SK-N-SH (cell line): ENCODE measurements at regions not wholly inside any gene's neighbourhood (a gene's known extent, or its start where the extent isn't known, plus 50 kb on each side); places are given as distances from the start of the nearest gene placed in this dataset.

ENCODE experiments used
- CTCF ChIA-PET: fragments of 300-600, 350-600 bp; formaldehyde crosslinking; extraction: SDS; loops from one replicate; lab custom pipeline; 2021; lab: Yijun Ruan, JAX
- POLR2A ChIA-PET: fragments of 350-600 bp; sonication (Branson Sonifier 250); formaldehyde crosslinking; extraction: SDS; loops from one replicate; lab custom pipeline; 2020; ENCODE audit warnings: antibody characterized with exemption, inconsistent platforms; lab: Yijun Ruan, JAX
- DNase-seq: peaks from one replicate; pipeline ENCODE4 v3.0.0; 2012
- H2AFZ ChIP-seq: fragments of 200-600 bp; sonication (generic); 2 replicates; pipeline ENCODE4 v1.8.1; 2016; ENCODE audit warnings: antibody characterized with exemption, mild to moderate bottlenecking, low read depth
- H3F3A ChIP-seq: fragments of 200-600 bp; sonication (generic); replicated peaks from 2 replicates; pipeline ENCODE3; 2016; ENCODE audit warnings: antibody characterized with exemption, mild to moderate bottlenecking; ENCODE audit not compliant: insufficient read depth
- H3K27ac ChIP-seq, 2 experiments: fragments of 200-500 bp in 1 of 2; fragments of 200-600 bp in 1 of 2; sonication (Bioruptor generic) in 1 of 2; sonication (generic), shearing (Covaris generic) in 1 of 2; 2 replicates each; pipeline versions ENCODE4 v1.5.1 to v1.6.1; 2014 to 2016; ENCODE audit warnings: low read depth in 2 of 2, inconsistent platforms in 1 of 2, low read length in 1 of 2, mild to moderate bottlenecking in 1 of 2, mixed read lengths in 1 of 2
- H3K27me3 ChIP-seq: fragments of 200-600 bp; sonication (generic), shearing (Covaris generic); 2 replicates; pipeline ENCODE4 v1.6.1; 2016; ENCODE audit warnings: mixed run types; ENCODE audit not compliant: insufficient read depth
- H3K36me3 ChIP-seq, 2 experiments: fragments of 200-500 bp in 1 of 2; fragments of 200-600 bp in 1 of 2; sonication (Bioruptor generic) in 1 of 2; sonication (generic) in 1 of 2; replicated peaks in 1 of 2; 2 replicates each; pipeline versions ENCODE3 to v1.5.1; 2014 to 2016; ENCODE audit warnings: low read length in 1 of 2, mild to moderate bottlenecking in 1 of 2; ENCODE audit not compliant: insufficient read depth in 2 of 2, control insufficient read depth in 1 of 2
- H3K4me1 ChIP-seq, 2 experiments: fragments of 200-500 bp in 1 of 2; fragments of 200-600 bp in 1 of 2; sonication (Bioruptor generic) in 1 of 2; sonication (generic), shearing (Covaris generic) in 1 of 2; 2 replicates each; pipeline versions ENCODE4 v1.5.1 to v1.6.1; 2014 to 2016; ENCODE audit warnings: low read depth in 1 of 2, low read length in 1 of 2, mixed run types in 1 of 2; ENCODE audit not compliant: insufficient read depth in 2 of 2, control insufficient read depth in 1 of 2
- H3K4me2 ChIP-seq: fragments of 200-600 bp; sonication (generic), shearing (Covaris generic); 2 replicates; pipeline ENCODE4 v1.6.1; 2017; ENCODE audit warnings: mixed run types
- H3K4me3 ChIP-seq, 2 experiments: fragments of 200-500 bp in 1 of 2; fragments of 200-600 bp in 1 of 2; sonication (Bioruptor generic) in 1 of 2; sonication (generic), shearing (Covaris generic) in 1 of 2; 2 replicates each; pipeline versions ENCODE4 v1.5.1 to v1.8.1; 2014 to 2016; ENCODE audit warnings: low read depth in 2 of 2, inconsistent platforms in 1 of 2, low read length in 1 of 2, mild to moderate bottlenecking in 1 of 2, mixed read lengths in 1 of 2, moderate library complexity in 1 of 2
- H3K79me2 ChIP-seq: fragments of 200-600 bp; sonication (generic); 2 replicates; pipeline ENCODE4 v1.8.1; 2017; ENCODE audit warnings: mild to moderate bottlenecking; ENCODE audit not compliant: insufficient read depth
- H3K9ac ChIP-seq: fragments of 200-600 bp; sonication (generic); 2 replicates; pipeline ENCODE4 v1.6.1; 2017; ENCODE audit warnings: mixed run types
- H3K9me2 ChIP-seq: fragments of 200-600 bp; sonication (generic); 2 replicates; pipeline ENCODE4 v1.6.1; 2017; ENCODE audit warnings: mixed run types
- H3K9me3 ChIP-seq: fragments of 200-600 bp; sonication (generic); 2 replicates; pipeline ENCODE4 v1.6.1; 2017; ENCODE audit warnings: mixed run types, mild to moderate bottlenecking, moderate library complexity
- H4K20me1 ChIP-seq: fragments of 200-600 bp; sonication (generic); 2 replicates; pipeline ENCODE4 v1.6.1; 2017; ENCODE audit warnings: mild to moderate bottlenecking, mixed run types; ENCODE audit not compliant: insufficient read depth
- CHD2 ChIP-seq: fragments of 150-350 bp; IDR thresholded peaks from 2 replicates; pipeline ENCODE4 v1.6.1; 2018; ENCODE audit warnings: low read length; ENCODE audit not compliant: partially characterized antibody
- EZH2phosphoT487 ChIP-seq: fragments of 200-600 bp; sonication (generic); IDR thresholded peaks from 2 replicates; pipeline ENCODE4 v1.6.1; 2017; ENCODE audit warnings: low read depth, mixed run types, mild to moderate bottlenecking, antibody characterized with exemption, moderate library complexity, borderline replicate concordance
- FOXJ3 ChIP-seq: sonication (generic); formaldehyde crosslinking; IDR thresholded peaks from 2 replicates; pipeline ENCODE4 v1.5.1; 2020; ENCODE audit warnings: mild to moderate bottlenecking, missing genetic modification reagents
- FOXM1 ChIP-seq: IDR thresholded peaks from 2 replicates; pipeline ENCODE4 v1.4.0; 2012; ENCODE audit warnings: low read depth, mild to moderate bottlenecking
- GABPA ChIP-seq: IDR thresholded peaks from 2 replicates; pipeline ENCODE4 v1.4.0; 2012; ENCODE audit warnings: low read depth, mild to moderate bottlenecking
- IRF3 ChIP-seq: fragments of 150-350 bp; IDR thresholded peaks from 2 replicates; pipeline ENCODE4 v1.6.1; 2016; ENCODE audit warnings: mild to moderate bottlenecking, low read depth, low read length
- MAX ChIP-seq: IDR thresholded peaks from 2 replicates; pipeline ENCODE4 v1.4.0; 2012; ENCODE audit warnings: low read depth
- MEF2A ChIP-seq: IDR thresholded peaks from 2 replicates; pipeline ENCODE4 v1.4.0; 2012; ENCODE audit warnings: low read depth, borderline replicate concordance
- NFIC ChIP-seq: IDR thresholded peaks from 2 replicates; pipeline ENCODE4 v1.4.0; 2012; ENCODE audit warnings: borderline replicate concordance
- NRF1 ChIP-seq: IDR thresholded peaks from 2 replicates; pipeline ENCODE4 v1.6.1; 2012; ENCODE audit warnings: low read depth, mild to moderate bottlenecking, low read length
- PBX3 ChIP-seq: IDR thresholded peaks from 2 replicates; pipeline ENCODE4; 2012
- RAD21 ChIP-seq: IDR thresholded peaks from 2 replicates; pipeline ENCODE4 v1.6.1; 2012; ENCODE audit warnings: mild to moderate bottlenecking, low read length
- RCOR1 ChIP-seq: fragments of 150-350 bp; IDR thresholded peaks from 2 replicates; pipeline ENCODE4 v1.6.1; 2017; ENCODE audit warnings: antibody characterized with exemption, low read length
- RXRA ChIP-seq: IDR thresholded peaks from 2 replicates; pipeline ENCODE4 v1.4.0; 2012; ENCODE audit warnings: low read depth, mild to moderate bottlenecking, borderline replicate concordance
- SIN3A ChIP-seq: IDR thresholded peaks from 2 replicates; pipeline ENCODE4 v1.6.1; 2012; ENCODE audit warnings: low read depth, mild to moderate bottlenecking, low read length, moderate library complexity, borderline replicate concordance
- SMC3 ChIP-seq: IDR thresholded peaks from 2 replicates; pipeline ENCODE4 v1.6.1; 2012; ENCODE audit warnings: low read depth, low read length, improper control_type of control experiment
- TAF1 ChIP-seq: IDR thresholded peaks from 2 replicates; pipeline ENCODE4 v1.6.1; 2012; ENCODE audit warnings: low read depth, mild to moderate bottlenecking, low read length, moderate library complexity, borderline replicate concordance
- TCF12 ChIP-seq: IDR thresholded peaks from 2 replicates; pipeline ENCODE4 v1.4.0; 2012
- USF1 ChIP-seq: IDR thresholded peaks from 2 replicates; pipeline ENCODE4 v1.4.0; 2012; ENCODE audit warnings: low read depth, borderline replicate concordance
- YY1 ChIP-seq: IDR thresholded peaks from 2 replicates; pipeline ENCODE4 v1.4.0; 2012; ENCODE audit warnings: low read depth, mild to moderate bottlenecking
- WGBS: methylation state at CpG from one replicate; pipeline ENCODE4 v1.1.6; 2017; ENCODE audit warnings: low lambda C conversion rate; 5-methylcytosine and 5-hydroxymethylcytosine counted together

GRCh38 chr16:5781436-5781835 is 683.8 kb upstream of the EEF2KMT start:
- no peaks in the 10 kb centered on the region for H4K20me1 ChIP-seq
- no peak for TF ChIP-seq RXRA
- TF ChIP-seq SIN3A = no peak
- TF ChIP-seq CHD2 = no peak
- TF ChIP-seq YY1 = no peak
- TF ChIP-seq USF1 = no peak
- no peak for TF ChIP-seq FOXM1
- TF ChIP-seq RCOR1 = no peak
- no peak for TF ChIP-seq FOXJ3
- TF ChIP-seq SMC3 = no peak
- TF ChIP-seq MEF2A = no peak
- TF ChIP-seq NFIC = no peak
- no peak for TF ChIP-seq NRF1
- TF ChIP-seq PBX3 = no peak
- no peak for TF ChIP-seq MAX
- no peak for TF ChIP-seq TAF1
- TF ChIP-seq RAD21 = no peak
- TF ChIP-seq TCF12 = no peak
- TF ChIP-seq IRF3 = no peak
- TF ChIP-seq GABPA = no peak
- TF ChIP-seq EZH2phosphoT487 = no peak
- 78% methylated on average over 4 of the region's 4 CpGs for WGBS
- H2AFZ ChIP-seq = no peak overlapping the region
- H3K9me2 ChIP-seq = no peaks in the 10 kb centered on the region
- H3K27me3 ChIP-seq = no peaks in the 10 kb centered on the region
- no peak for DNase-seq
- no peak overlapping the region for H3K4me2 ChIP-seq
- H3F3A ChIP-seq = no peaks in the 10 kb centered on the region
- H3K9ac ChIP-seq = no peak overlapping the region
- H3K4me3 ChIP-seq = no peak overlapping the region
- H3K4me1 ChIP-seq = no peaks in the 10 kb centered on the region; a peak in 1 of 4 replicates
- no peaks in the 10 kb centered on the region for H3K36me3 ChIP-seq
- H3K9me3 ChIP-seq = no peaks in the 10 kb centered on the region
- CTCF ChIA-PET = interaction anchor here (0.6 kb wide), 1 partner anchor 9 kb away, joined by 3 read pairs; no protein-coding TSS in a partner anchor
- POLR2A ChIA-PET = no interaction called here
- no peak overlapping the region for H3K27ac ChIP-seq
- no peaks in the 10 kb centered on the region for H3K79me2 ChIP-seq
